ENCODE measurements at regions not wholly inside any gene's neighbourhood (a gene's known extent, or its start where the extent isn't known, plus 50 kb on each side); places are given as distances from the start of the nearest gene placed in this dataset.

DNA sequence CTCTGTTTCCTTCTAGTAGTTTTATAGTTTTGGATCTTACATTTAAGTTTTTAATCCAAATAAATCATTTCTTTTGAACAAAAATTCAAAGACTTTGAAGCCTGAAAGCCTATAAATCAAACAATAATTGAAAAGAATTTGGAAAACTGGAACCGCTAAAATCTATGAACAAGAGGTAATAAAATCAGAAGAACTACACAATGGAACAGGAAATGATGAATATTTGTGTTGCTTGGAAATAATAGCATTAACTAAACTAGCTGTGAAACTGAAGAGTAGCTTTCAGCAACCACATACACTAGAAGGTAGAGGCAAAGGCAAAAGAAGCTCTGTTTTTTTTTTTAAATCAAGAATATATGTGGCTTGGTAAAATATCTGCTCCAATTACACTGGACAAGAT, 147.9 kb upstream of the ABI3BP start:
- WGBS (ENCODE audit: insufficient coverage, insufficient replicate concordance, low lambda C conversion rate, missing lambda C conversion rate) = 90% methylated on average over 1 of the region's 1 CpG
- in situ Hi-C loops (cut with MboI) (no loop called here), intact Hi-C loops (cut with micrococcal nuclease; ENCODE audit: unreplicated experiment) (no loop called here)
- H3K4me1 ChIP-seq (ENCODE audit: control insufficient read depth, insufficient read depth, low read length) = no peaks in the 10 kb centered on the region
- H3K27ac ChIP-seq (ENCODE audit: control insufficient read depth, insufficient read depth) = no peak overlapping the region
- ATAC-seq (no peak), DNase-seq (ENCODE audit: low read depth, low spot score) (no peak), FAIRE-seq (no peak)
- H3K27me3 ChIP-seq (replicated peaks in 1 of 2; ENCODE audit: control insufficient read depth in 2 of 2, insufficient read depth in 2 of 2, low read length in 1 of 2) = no peaks in the 10 kb centered on the region
- H3K79me2 ChIP-seq (ENCODE audit: control insufficient read depth, insufficient read depth, low read length) = no peaks in the 10 kb centered on the region
- no peaks in the 10 kb centered on the region for H4K20me1 ChIP-seq (ENCODE audit: control insufficient read depth, insufficient read depth)
- H3K9me3 ChIP-seq (replicated peaks; ENCODE audit: control insufficient read depth, insufficient read depth, low read length) = no peaks in the 10 kb centered on the region
- BruUV-seq (replicated peaks) = no TSS peak
- no peak overlapping the region for H2AFZ ChIP-seq (ENCODE audit: control insufficient read depth, low read depth, low read length)
- RAD21 ChIA-PET (ENCODE audit: unreplicated experiment) = no interaction called here
- POLR2A ChIA-PET = no interaction called here
- no peaks in the 10 kb centered on the region for H3K36me3 ChIP-seq (ENCODE audit: control insufficient read depth in 2 of 2, insufficient read depth in 2 of 2, low read length in 1 of 2)
- H3K4me3 ChIP-seq = no peak overlapping the region
- H3K9ac ChIP-seq (ENCODE audit: control insufficient read depth, insufficient read depth, low read length) = no peak overlapping the region
- SMC1A ChIA-PET (ENCODE audit: uncharacterized antibody, unreplicated experiment) = interaction anchor here (0.6 kb wide), 1 partner anchor 618 kb away, joined by 3 read pairs; no protein-coding TSS in a partner anchor
- H3K4me2 ChIP-seq (ENCODE audit: control insufficient read depth, insufficient read depth) = no peak overlapping the region
- CTCF ChIA-PET = no interaction called here
- no peak for TF ChIP-seq KAT2A (conservative IDR thresholded peaks at IDR 0.05; ENCODE audit: control insufficient read depth, low read depth, low read length)
- TF ChIP-seq, protein P1, sequence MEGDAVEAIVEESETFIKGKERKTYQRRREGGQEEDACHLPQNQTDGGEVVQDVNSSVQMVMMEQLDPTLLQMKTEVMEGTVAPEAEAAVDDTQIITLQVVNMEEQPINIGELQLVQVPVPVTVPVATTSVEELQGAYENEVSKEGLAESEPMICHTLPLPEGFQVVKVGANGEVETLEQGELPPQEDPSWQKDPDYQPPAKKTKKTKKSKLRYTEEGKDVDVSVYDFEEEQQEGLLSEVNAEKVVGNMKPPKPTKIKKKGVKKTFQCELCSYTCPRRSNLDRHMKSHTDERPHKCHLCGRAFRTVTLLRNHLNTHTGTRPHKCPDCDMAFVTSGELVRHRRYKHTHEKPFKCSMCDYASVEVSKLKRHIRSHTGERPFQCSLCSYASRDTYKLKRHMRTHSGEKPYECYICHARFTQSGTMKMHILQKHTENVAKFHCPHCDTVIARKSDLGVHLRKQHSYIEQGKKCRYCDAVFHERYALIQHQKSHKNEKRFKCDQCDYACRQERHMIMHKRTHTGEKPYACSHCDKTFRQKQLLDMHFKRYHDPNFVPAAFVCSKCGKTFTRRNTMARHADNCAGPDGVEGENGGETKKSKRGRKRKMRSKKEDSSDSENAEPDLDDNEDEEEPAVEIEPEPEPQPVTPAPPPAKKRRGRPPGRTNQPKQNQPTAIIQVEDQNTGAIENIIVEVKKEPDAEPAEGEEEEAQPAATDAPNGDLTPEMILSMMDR (IDR thresholded peaks at IDR 0.05 in 2 of 3, conservative IDR thresholded peaks at IDR 0.05 in 1 of 3; ENCODE audit: control insufficient read depth in 2 of 3, extremely low read depth in 1 of 3, insufficient read depth in 1 of 3, low read depth in 3 of 3, low read length in 3 of 3) = no peak
- TF ChIP-seq RBBP5 (conservative IDR thresholded peaks at IDR 0.05) = no peak
- TF ChIP-seq, protein P2, sequence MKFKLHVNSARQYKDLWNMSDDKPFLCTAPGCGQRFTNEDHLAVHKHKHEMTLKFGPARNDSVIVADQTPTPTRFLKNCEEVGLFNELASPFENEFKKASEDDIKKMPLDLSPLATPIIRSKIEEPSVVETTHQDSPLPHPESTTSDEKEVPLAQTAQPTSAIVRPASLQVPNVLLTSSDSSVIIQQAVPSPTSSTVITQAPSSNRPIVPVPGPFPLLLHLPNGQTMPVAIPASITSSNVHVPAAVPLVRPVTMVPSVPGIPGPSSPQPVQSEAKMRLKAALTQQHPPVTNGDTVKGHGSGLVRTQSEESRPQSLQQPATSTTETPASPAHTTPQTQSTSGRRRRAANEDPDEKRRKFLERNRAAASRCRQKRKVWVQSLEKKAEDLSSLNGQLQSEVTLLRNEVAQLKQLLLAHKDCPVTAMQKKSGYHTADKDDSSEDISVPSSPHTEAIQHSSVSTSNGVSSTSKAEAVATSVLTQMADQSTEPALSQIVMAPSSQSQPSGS (IDR thresholded peaks at IDR 0.05; ENCODE audit: low read length) = no peak
- no peak for TF ChIP-seq RCOR1 (conservative IDR thresholded peaks at IDR 0.05; ENCODE audit: low read depth, low read length)
- no peak for TF ChIP-seq GATAD2B (conservative IDR thresholded peaks at IDR 0.05; ENCODE audit: low read depth)
- no peak for TF ChIP-seq BMI1 (IDR thresholded peaks at IDR 0.05; ENCODE audit: borderline replicate concordance)
- TF ChIP-seq, protein P3, sequence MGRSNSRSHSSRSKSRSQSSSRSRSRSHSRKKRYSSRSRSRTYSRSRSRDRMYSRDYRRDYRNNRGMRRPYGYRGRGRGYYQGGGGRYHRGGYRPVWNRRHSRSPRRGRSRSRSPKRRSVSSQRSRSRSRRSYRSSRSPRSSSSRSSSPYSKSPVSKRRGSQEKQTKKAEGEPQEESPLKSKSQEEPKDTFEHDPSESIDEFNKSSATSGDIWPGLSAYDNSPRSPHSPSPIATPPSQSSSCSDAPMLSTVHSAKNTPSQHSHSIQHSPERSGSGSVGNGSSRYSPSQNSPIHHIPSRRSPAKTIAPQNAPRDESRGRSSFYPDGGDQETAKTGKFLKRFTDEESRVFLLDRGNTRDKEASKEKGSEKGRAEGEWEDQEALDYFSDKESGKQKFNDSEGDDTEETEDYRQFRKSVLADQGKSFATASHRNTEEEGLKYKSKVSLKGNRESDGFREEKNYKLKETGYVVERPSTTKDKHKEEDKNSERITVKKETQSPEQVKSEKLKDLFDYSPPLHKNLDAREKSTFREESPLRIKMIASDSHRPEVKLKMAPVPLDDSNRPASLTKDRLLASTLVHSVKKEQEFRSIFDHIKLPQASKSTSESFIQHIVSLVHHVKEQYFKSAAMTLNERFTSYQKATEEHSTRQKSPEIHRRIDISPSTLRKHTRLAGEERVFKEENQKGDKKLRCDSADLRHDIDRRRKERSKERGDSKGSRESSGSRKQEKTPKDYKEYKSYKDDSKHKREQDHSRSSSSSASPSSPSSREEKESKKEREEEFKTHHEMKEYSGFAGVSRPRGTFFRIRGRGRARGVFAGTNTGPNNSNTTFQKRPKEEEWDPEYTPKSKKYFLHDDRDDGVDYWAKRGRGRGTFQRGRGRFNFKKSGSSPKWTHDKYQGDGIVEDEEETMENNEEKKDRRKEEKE (IDR thresholded peaks at IDR 0.05) = no peak
- TF ChIP-seq FOXM1 (IDR thresholded peaks at IDR 0.05; ENCODE audit: low read depth, low read length) = no peak
- TF ChIP-seq MYB (IDR thresholded peaks at IDR 0.05; ENCODE audit: borderline replicate concordance, low read depth, low read length) = no peak
- TF ChIP-seq BHLHE40 (IDR thresholded peaks at IDR 0.05; ENCODE audit: borderline replicate concordance in 1 of 2, low read depth in 2 of 2, low read length in 1 of 2) = no peak
- TF ChIP-seq EED (IDR thresholded peaks at IDR 0.05; ENCODE audit: low read depth) = no peak

Measured in GM12878 (cell line).